ENCODE measurements at regions not wholly inside any gene's neighbourhood (a gene's known extent, or its start where the extent isn't known, plus 50 kb on each side); places are given as distances from the start of the nearest gene placed in this dataset.

- no peak for DNase-seq (ENCODE audit: low read depth)
Observed at GRCh38 chr5:62979472-62979871, 400.9 kb downstream of the LRRC70 start.

- no peak for DNase-seq (ENCODE audit: low read depth)
Observed at GRCh38 chr5:62977661-62978060, 399.0 kb downstream of the LRRC70 start.

- DNase-seq (ENCODE audit: low read depth) = no peak
Observed at GRCh38 chr5:62974623-62975022, 396.0 kb downstream of the LRRC70 start.

GRCh38 chr5:62969409-62970120 lies 390.9 kb downstream of the LRRC70 start:
- DNase-seq (ENCODE audit: low read depth) = no peak

GRCh38 chr5:62964428-62964827 lies 385.8 kb downstream of the LRRC70 start:
- DNase-seq (ENCODE audit: low read depth) = no peak

GRCh38 chr5:62960781-62961180 lies 382.2 kb downstream of the LRRC70 start:
- DNase-seq (ENCODE audit: low read depth) = no peak

- DNase-seq (ENCODE audit: low read depth) = no peak
Observed at GRCh38 chr5:62956597-62956996, 378.0 kb downstream of the LRRC70 start.

GRCh38 chr5:62954578-62954977 lies 376.0 kb downstream of the LRRC70 start:
- no peak for DNase-seq (ENCODE audit: low read depth)

- no peak for DNase-seq (ENCODE audit: low read depth)
Observed at GRCh38 chr5:62948301-62948700, 369.7 kb downstream of the LRRC70 start.

- DNase-seq (ENCODE audit: low read depth) = no peak
Observed at GRCh38 chr5:62942384-62942783, 363.8 kb downstream of the LRRC70 start.

GRCh38 chr5:62938927-62939326 lies 360.3 kb downstream of the LRRC70 start:
- DNase-seq (ENCODE audit: low read depth) = no peak

- no peak for DNase-seq (ENCODE audit: low read depth)
Observed at GRCh38 chr5:62937661-62938558, 359.3 kb downstream of the LRRC70 start.

- DNase-seq (ENCODE audit: low read depth) = no peak
Observed at GRCh38 chr5:62935660-62936059, 357.0 kb downstream of the LRRC70 start.

- no peak for DNase-seq (ENCODE audit: low read depth)
Observed at GRCh38 chr5:62934319-62934718, 355.7 kb downstream of the LRRC70 start.

GRCh38 chr5:62933261-62933660 lies 354.6 kb downstream of the LRRC70 start:
- DNase-seq (ENCODE audit: low read depth) = no peak

- no peak for DNase-seq (ENCODE audit: low read depth)
Observed at GRCh38 chr5:62931153-62931950, 352.7 kb downstream of the LRRC70 start.

- DNase-seq (ENCODE audit: low read depth) = no peak
Observed at GRCh38 chr5:62922191-62922590, 343.6 kb downstream of the LRRC70 start.

- DNase-seq (ENCODE audit: low read depth) = no peak
Observed at GRCh38 chr5:62920856-62921255, 342.2 kb downstream of the LRRC70 start.

GRCh38 chr5:62909326-62909725 lies 330.7 kb downstream of the LRRC70 start:
- DNase-seq (ENCODE audit: low read depth) = no peak

GRCh38 chr5:62902126-62902525 lies 323.5 kb downstream of the LRRC70 start:
- no peak for DNase-seq (ENCODE audit: low read depth)

- no peak for DNase-seq (ENCODE audit: low read depth)
Observed at GRCh38 chr5:62900976-62901375, 322.4 kb downstream of the LRRC70 start.

- no peak for DNase-seq (ENCODE audit: low read depth)
Observed at GRCh38 chr5:62896121-62896893, 317.7 kb downstream of the LRRC70 start.

All from fibroblast of the conjunctiva (primary cell).